IMR-90 (cell line): ENCODE measurements at regions not wholly inside any gene's neighbourhood (a gene's known extent, or its start where the extent isn't known, plus 50 kb on each side); places are given as distances from the start of the nearest gene placed in this dataset.

Source experiments
- ATAC-seq: fragments of 200-7000 bp; cut with Tn5 transposase; 2 replicates; pipeline ENCODE4 v1.9.1; 2020; ENCODE audit warnings: low read depth, mild to moderate bottlenecking, moderate library complexity
- BruUV-seq: library from RNA; stranded (reverse); fragments of 400-500 nt; replicated peaks from 2 replicates; lab custom pipeline; 2021; lab: Mats Ljungman, UMichigan
- CTCF ChIA-PET: fragments of 300-600 bp; formaldehyde crosslinking; extraction: SDS; loops from one replicate; lab custom pipeline; 2021; ENCODE audit warnings: antibody characterized with exemption; lab: Yijun Ruan, JAX
- POLR2A ChIA-PET: fragments of 300-600 bp; sonication (Branson Sonifier 250); formaldehyde crosslinking; loops from one replicate; lab custom pipeline; 2022; ENCODE audit warnings: antibody characterized with exemption; ENCODE audit not compliant: unreplicated experiment; lab: Charles Lee
- DNase-seq: peaks from one replicate; pipeline ENCODE4 v3.0.0; 2013
- H2AFZ ChIP-seq: replicated peaks from 2 replicates; pipeline ENCODE3; 2013; ENCODE audit warnings: low read length, mild to moderate bottlenecking; ENCODE audit not compliant: poor library complexity
- H2AK5ac ChIP-seq: 2 replicates; pipeline ENCODE4 v1.6.1; 2013; ENCODE audit warnings: low read depth, low read length, inconsistent platforms
- H2AK9ac ChIP-seq: replicated peaks from 2 replicates; pipeline ENCODE3; 2013; ENCODE audit warnings: mild to moderate bottlenecking, low read depth, low read length, moderate library complexity; ENCODE audit not compliant: poor library complexity
- H2BK120ac ChIP-seq: 2 replicates; pipeline ENCODE4 v1.6.1; 2013; ENCODE audit warnings: low read depth, low read length, inconsistent platforms
- H2BK15ac ChIP-seq: 3 replicates; pipeline ENCODE4 v1.6.1; 2013; ENCODE audit warnings: low read depth, low read length, inconsistent platforms
- H2BK20ac ChIP-seq: 2 replicates; pipeline ENCODE4 v1.6.1; 2013; ENCODE audit warnings: low read depth, mild to moderate bottlenecking, inconsistent platforms, low read length, moderate library complexity
- H2BK5ac ChIP-seq: 2 replicates; pipeline ENCODE4 v1.6.1; 2013; ENCODE audit warnings: mild to moderate bottlenecking, low read depth, low read length, inconsistent platforms; ENCODE audit not compliant: poor library complexity, severe bottlenecking
- H3K14ac ChIP-seq: replicated peaks from 2 replicates; pipeline ENCODE4 v1.6.1; 2013; ENCODE audit warnings: low read depth, low read length, inconsistent platforms
- H3K18ac ChIP-seq: 2 replicates; pipeline ENCODE4 v1.6.1; 2013; ENCODE audit warnings: low read depth, low read length, control low read depth
- H3K23ac ChIP-seq: 2 replicates; pipeline ENCODE4 v1.6.1; 2013; ENCODE audit warnings: low read depth, low read length, inconsistent platforms
- H3K27ac ChIP-seq: 2 replicates; pipeline ENCODE4 v1.5.1; 2013; ENCODE audit warnings: mild to moderate bottlenecking, control low read depth, low read length; ENCODE audit not compliant: insufficient read depth
- H3K27me3 ChIP-seq: 2 replicates; pipeline ENCODE4 v1.6.1; 2013; ENCODE audit warnings: low read length; ENCODE audit not compliant: control insufficient read depth, insufficient read depth
- H3K36me3 ChIP-seq: 2 replicates; pipeline ENCODE4 v1.6.1; 2013; ENCODE audit warnings: low read length, mixed read lengths; ENCODE audit not compliant: control insufficient read depth, insufficient read depth
- H3K4ac ChIP-seq: 2 replicates; pipeline ENCODE4 v1.6.1; 2013; ENCODE audit warnings: low read depth, low read length, inconsistent platforms
- H3K4me1 ChIP-seq: 2 replicates; pipeline ENCODE4 v1.6.1; 2013; ENCODE audit warnings: low read length, mixed read lengths; ENCODE audit not compliant: control insufficient read depth, insufficient read depth
- H3K4me2 ChIP-seq: 2 replicates; pipeline ENCODE4 v1.6.1; 2013; ENCODE audit warnings: low read depth, mild to moderate bottlenecking, control low read depth, low read length, moderate library complexity
- H3K4me3 ChIP-seq: 2 replicates; pipeline ENCODE4 v1.5.1; 2013; ENCODE audit warnings: low read depth, mild to moderate bottlenecking, control low read depth, low read length, moderate library complexity; ENCODE audit not compliant: insufficient read depth
- H3K56ac ChIP-seq: 2 replicates; pipeline ENCODE4 v1.6.1; 2013; ENCODE audit warnings: low read length, inconsistent platforms; ENCODE audit not compliant: insufficient read depth; ENCODE audit errors: extremely low read depth
- H3K79me1 ChIP-seq, 2 experiments: 2 replicates each; pipeline ENCODE4 v1.6.1; 2013; ENCODE audit warnings: low read length in 2 of 2, inconsistent platforms in 1 of 2, low read depth in 1 of 2
- H3K9ac ChIP-seq: 2 replicates; pipeline ENCODE4 v1.6.1; 2013; ENCODE audit warnings: low read depth, low read length, control low read depth
- H3K9me1 ChIP-seq: 2 replicates; pipeline ENCODE4 v1.6.1; 2013; ENCODE audit warnings: low read length, inconsistent platforms; ENCODE audit not compliant: insufficient read depth
- H3K9me3 ChIP-seq: 2 replicates; pipeline ENCODE4 v1.6.1; 2013; ENCODE audit warnings: low read length; ENCODE audit not compliant: control insufficient read depth, insufficient read depth
- H4K20me1 ChIP-seq: 2 replicates; pipeline ENCODE4 v1.6.1; 2013; ENCODE audit warnings: low read length, inconsistent platforms; ENCODE audit not compliant: insufficient read depth
- H4K5ac ChIP-seq: 2 replicates; pipeline ENCODE4 v1.6.1; 2013; ENCODE audit warnings: mild to moderate bottlenecking, low read depth, low read length, control low read depth
- H4K8ac ChIP-seq, 2 experiments: 2 replicates each; pipeline ENCODE4 v1.6.1; 2013; ENCODE audit warnings: low read depth in 2 of 2, low read length in 2 of 2, control low read depth in 1 of 2, inconsistent platforms in 1 of 2
- H4K91ac ChIP-seq: 2 replicates; pipeline ENCODE4 v1.6.1; 2013; ENCODE audit warnings: low read depth, low read length, inconsistent platforms; ENCODE audit not compliant: insufficient read depth
- FOS ChIP-seq: fragments of 150-350 bp; IDR thresholded peaks from 2 replicates; pipeline ENCODE4 v1.6.1; 2016; ENCODE audit warnings: low read depth, low read length
- MAFK ChIP-seq: IDR thresholded peaks from 2 replicates; pipeline ENCODE4 v1.6.1; 2012; ENCODE audit warnings: low read depth, low read length, improper control_type of control experiment
- MXI1 ChIP-seq: IDR thresholded peaks from 2 replicates; pipeline ENCODE4 v1.6.1; 2012; ENCODE audit warnings: low read depth, mild to moderate bottlenecking, low read length, moderate library complexity, borderline replicate concordance
- NFE2L2 ChIP-seq: fragments of 150-350 bp; IDR thresholded peaks from 2 replicates; pipeline ENCODE4 v1.6.1; 2016; ENCODE audit warnings: low read depth, mild to moderate bottlenecking, low read length
- RFX5 ChIP-seq: IDR thresholded peaks from 2 replicates; pipeline ENCODE4 v1.8.0; 2012; ENCODE audit warnings: low read depth, mild to moderate bottlenecking, low read length, moderate library complexity
- USF2 ChIP-seq: fragments of 150-350 bp; IDR thresholded peaks from 2 replicates; pipeline ENCODE4 v1.6.1; 2017; ENCODE audit warnings: mild to moderate bottlenecking, antibody characterized with exemption, low read length, low read depth
- WGBS, 2 experiments: methylation state at CpG; one replicate each; pipeline versions ENCODE4 v1.1.5 to v1.1.7; 2013; ENCODE audit warnings: missing lambda C conversion rate in 2 of 2; ENCODE audit not compliant: insufficient read length in 1 of 2; ENCODE audit errors: extremely low coverage in 2 of 2; 5-methylcytosine and 5-hydroxymethylcytosine counted together
- dilution Hi-C: fragments of 300-500 bp; cut with HindIII; formaldehyde crosslinking; loops from one replicate; pipeline ENCODE4 v1.14.3; 2018; ENCODE audit warnings: low sequenced_read_pairs; ENCODE audit not compliant: unreplicated experiment
- in situ Hi-C: fragments of 300-500 bp; cut with MboI; formaldehyde crosslinking; loops from 3 replicates; pipeline ENCODE4 v1.14.3; 2019; ENCODE audit warnings: low sequenced_read_pairs, inconsistent platforms, mixed read lengths
- intact Hi-C: fragments of 100-400 bp; cut with micrococcal nuclease; formaldehyde crosslinking; loops from 2 replicates; pipeline ENCODE4 v1.10.0; 2022

GRCh38 chr16:63655846-63656245 lies 1466.0 kb downstream of the CDH11 start:
- TF ChIP-seq NFE2L2 = no peak
- no peak for TF ChIP-seq RFX5
- no peak for TF ChIP-seq MXI1
- no peak for TF ChIP-seq USF2
- TF ChIP-seq MAFK = no peak
- TF ChIP-seq FOS = no peak
- Histone ChIP-seq H4K8ac (no peak overlapping the region), H3K79me1 (no peaks in the 10 kb centered on the region), H3K36me3 (no peaks in the 10 kb centered on the region), H3K56ac (no peak overlapping the region), H3K9me3 (0 out of 2 replicates have a peak, but pooled peaks cover 1% of the 10 kb centered on the region), H3K4me3 (no peak overlapping the region), H3K9me1 (no peaks in the 10 kb centered on the region), H3K4ac (no peak overlapping the region), H3K14ac (no peak overlapping the region), H2BK120ac (no peak overlapping the region), H3K4me1 (no peaks in the 10 kb centered on the region), H2AK9ac (no peak overlapping the region), H3K27me3 (no peaks in the 10 kb centered on the region), H3K9ac (no peak overlapping the region), H3K27ac (no peak overlapping the region), H4K91ac (no peak overlapping the region), H2BK5ac (no peak overlapping the region), H2BK15ac (no peak overlapping the region), H3K18ac (no peak overlapping the region), H3K4me2 (no peak overlapping the region), H3K23ac (no peak overlapping the region), H4K5ac (no peak overlapping the region), H2AFZ (no peak overlapping the region), H2AK5ac (no peak overlapping the region), H4K20me1 (no peaks in the 10 kb centered on the region), H2BK20ac (no peak overlapping the region)
- CTCF ChIA-PET = no interaction called here
- WGBS, 2 experiments = no CpG with 5 or more reads among the region's 4 CpGs
- ATAC-seq (no peak), DNase-seq (no peak)
- no TSS peak for BruUV-seq
- POLR2A ChIA-PET = no interaction called here
- intact Hi-C loops (no loop called here), in situ Hi-C loops (no loop called here), dilution Hi-C loops (no loop called here)
